ENCODE measurements at regions not wholly inside any gene's neighbourhood (a gene's known extent, or its start where the extent isn't known, plus 50 kb on each side); places are given as distances from the start of the nearest gene placed in this dataset.
A peak's percentile ranks its signal among the peaks of the same experiment; 100 is the strongest.

DNA sequence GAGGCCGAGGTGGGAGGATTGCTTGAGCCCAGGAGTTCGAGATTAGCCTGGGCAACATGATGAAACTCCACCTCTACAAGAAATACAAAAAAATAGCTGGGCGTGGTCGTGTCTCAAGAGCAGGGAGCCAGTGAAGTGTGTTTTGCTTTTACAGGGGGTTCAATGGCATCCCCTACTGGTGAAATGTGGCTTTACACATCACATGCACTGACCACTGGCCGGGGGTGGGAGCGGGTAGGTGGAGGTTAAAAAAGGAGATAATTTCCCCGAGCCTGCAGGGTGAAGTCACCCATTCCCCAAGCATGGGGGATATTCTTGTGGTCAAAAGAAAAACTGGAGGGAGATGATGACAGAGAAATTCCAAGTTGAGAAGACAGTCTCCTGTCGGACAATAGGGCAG lies 63.6 kb upstream of the PWP1 start:
- no peaks in the 10 kb centered on the region for H3K27me3 ChIP-seq (replicated peaks; ENCODE audit: insufficient read depth)
- TF ChIP-seq POLR2A (IDR thresholded peaks at IDR 0.05) (no peak), POLR2AphosphoS5 (IDR thresholded peaks at IDR 0.05) (no peak)
- TF ChIP-seq, protein P1, sequence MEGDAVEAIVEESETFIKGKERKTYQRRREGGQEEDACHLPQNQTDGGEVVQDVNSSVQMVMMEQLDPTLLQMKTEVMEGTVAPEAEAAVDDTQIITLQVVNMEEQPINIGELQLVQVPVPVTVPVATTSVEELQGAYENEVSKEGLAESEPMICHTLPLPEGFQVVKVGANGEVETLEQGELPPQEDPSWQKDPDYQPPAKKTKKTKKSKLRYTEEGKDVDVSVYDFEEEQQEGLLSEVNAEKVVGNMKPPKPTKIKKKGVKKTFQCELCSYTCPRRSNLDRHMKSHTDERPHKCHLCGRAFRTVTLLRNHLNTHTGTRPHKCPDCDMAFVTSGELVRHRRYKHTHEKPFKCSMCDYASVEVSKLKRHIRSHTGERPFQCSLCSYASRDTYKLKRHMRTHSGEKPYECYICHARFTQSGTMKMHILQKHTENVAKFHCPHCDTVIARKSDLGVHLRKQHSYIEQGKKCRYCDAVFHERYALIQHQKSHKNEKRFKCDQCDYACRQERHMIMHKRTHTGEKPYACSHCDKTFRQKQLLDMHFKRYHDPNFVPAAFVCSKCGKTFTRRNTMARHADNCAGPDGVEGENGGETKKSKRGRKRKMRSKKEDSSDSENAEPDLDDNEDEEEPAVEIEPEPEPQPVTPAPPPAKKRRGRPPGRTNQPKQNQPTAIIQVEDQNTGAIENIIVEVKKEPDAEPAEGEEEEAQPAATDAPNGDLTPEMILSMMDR (IDR thresholded peaks at IDR 0.05): peak in 1 of 4 experiments; percentile 18
- WGBS: 66% methylated on average over 8 of the region's 8 CpGs
- H3K4me3 ChIP-seq: no peak overlapping the region
- no peak for DNase-seq (ENCODE audit: low spot score)
- H3K9me3 ChIP-seq: no peaks in the 10 kb centered on the region
- H3K36me3 ChIP-seq: no peaks in the 10 kb centered on the region
- intact Hi-C loops (cut with DNase I): no loop called here
- no peaks in the 10 kb centered on the region for H3K4me1 ChIP-seq (replicated peaks)
- no peak overlapping the region for H3K27ac ChIP-seq

DNA sequence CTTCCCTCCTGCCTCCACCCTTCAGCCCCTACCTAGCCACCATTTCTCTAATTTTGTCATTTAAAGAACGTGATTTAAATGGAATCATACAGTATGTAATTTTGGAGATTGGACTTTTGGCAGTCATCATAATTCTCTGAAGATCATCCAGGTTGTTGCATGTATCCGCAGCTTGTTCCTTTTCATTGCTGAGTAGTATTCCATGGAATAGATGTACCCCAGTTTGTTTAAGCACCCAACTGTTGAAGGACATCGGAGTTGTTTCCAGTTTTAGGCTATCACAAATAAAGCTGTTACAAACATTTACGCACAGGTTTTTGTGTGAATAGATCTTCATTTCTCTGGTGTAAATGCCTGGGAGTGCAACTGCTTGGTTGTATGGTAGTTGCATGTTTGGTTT lies 61.1 kb upstream of the PWP1 start:
- no peak overlapping the region for H3K4me3 ChIP-seq
- no peaks in the 10 kb centered on the region for H3K4me1 ChIP-seq (replicated peaks)
- no peak for TF ChIP-seq POLR2AphosphoS5 (IDR thresholded peaks at IDR 0.05)
- TF ChIP-seq, protein P1 (IDR thresholded peaks at IDR 0.05): no peak
- TF ChIP-seq POLR2A (IDR thresholded peaks at IDR 0.05): no peak
- intact Hi-C loops (cut with DNase I): no loop called here
- WGBS: 96% methylated on average over 4 of the region's 4 CpGs
- no peaks in the 10 kb centered on the region for H3K36me3 ChIP-seq
- no peak overlapping the region for H3K27ac ChIP-seq
- H3K9me3 ChIP-seq: no peaks in the 10 kb centered on the region
- DNase-seq (ENCODE audit: low spot score): no peak
- H3K27me3 ChIP-seq (replicated peaks; ENCODE audit: insufficient read depth): no peaks in the 10 kb centered on the region

DNA sequence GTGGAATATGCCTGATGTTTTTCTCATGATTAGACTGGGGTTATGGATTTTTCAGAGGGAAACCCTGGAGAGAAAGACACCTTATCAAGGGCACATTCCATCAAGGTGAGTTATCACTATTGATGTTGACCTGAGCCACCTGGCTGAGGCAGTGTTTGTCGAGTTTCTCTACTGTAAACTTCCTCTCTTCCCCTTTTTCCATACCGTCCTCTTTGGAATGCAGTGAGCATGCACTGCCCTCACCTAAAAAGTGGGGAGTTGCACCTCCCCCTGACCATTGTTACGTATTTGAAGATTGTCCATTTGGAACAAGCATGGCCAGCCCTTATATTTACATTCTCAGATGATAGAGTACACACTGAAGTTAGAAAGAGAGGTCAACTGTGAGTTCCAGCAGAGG lies 53.9 kb upstream of the PWP1 start:
- H3K27ac ChIP-seq: no peak overlapping the region
- no peaks in the 10 kb centered on the region for H3K36me3 ChIP-seq
- H3K27me3 ChIP-seq (replicated peaks; ENCODE audit: insufficient read depth): no peaks in the 10 kb centered on the region
- H3K4me1 ChIP-seq (replicated peaks): no peaks in the 10 kb centered on the region
- DNase-seq (ENCODE audit: low spot score): no peak
- no peaks in the 10 kb centered on the region for H3K9me3 ChIP-seq
- no peak overlapping the region for H3K4me3 ChIP-seq
- 81% methylated on average over 3 of the region's 3 CpGs for WGBS
- TF ChIP-seq, protein P1 (IDR thresholded peaks at IDR 0.05): no peak
- TF ChIP-seq POLR2A (IDR thresholded peaks at IDR 0.05): no peak
- TF ChIP-seq POLR2AphosphoS5 (IDR thresholded peaks at IDR 0.05): no peak
- intact Hi-C loops (cut with DNase I): no loop called here

DNA sequence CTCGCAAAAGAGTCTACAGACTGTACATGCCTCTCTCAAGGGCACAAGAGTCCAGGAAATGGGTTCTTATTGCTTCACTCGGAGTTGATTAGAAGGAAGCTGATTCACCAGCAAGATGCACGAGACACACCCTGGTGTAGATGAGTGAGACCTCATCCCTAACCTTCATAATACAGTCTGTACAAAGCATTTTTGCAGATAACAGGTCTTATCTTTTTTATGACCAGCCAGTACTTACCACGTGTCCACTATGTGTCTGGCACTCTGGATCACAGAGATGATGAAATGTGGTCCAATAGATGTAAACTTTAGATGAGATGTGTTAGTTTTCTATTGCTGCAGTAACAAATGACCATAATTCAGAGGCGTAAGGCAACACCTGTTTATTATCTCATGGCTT lies 53.4 kb upstream of the PWP1 start:
- no peak for DNase-seq (ENCODE audit: low spot score)
- Histone ChIP-seq H3K9me3 (no peaks in the 10 kb centered on the region), H3K27ac (no peak overlapping the region), H3K4me3 (no peak overlapping the region), H3K27me3 (replicated peaks; ENCODE audit: insufficient read depth) (no peaks in the 10 kb centered on the region), H3K4me1 (replicated peaks) (no peaks in the 10 kb centered on the region), H3K36me3 (no peaks in the 10 kb centered on the region)
- intact Hi-C loops (cut with DNase I): no loop called here
- no peak for TF ChIP-seq POLR2AphosphoS5 (IDR thresholded peaks at IDR 0.05)
- TF ChIP-seq POLR2A (IDR thresholded peaks at IDR 0.05): no peak
- TF ChIP-seq, protein P1 (IDR thresholded peaks at IDR 0.05): no peak
- 83% methylated on average over 5 of the region's 5 CpGs for WGBS

DNA sequence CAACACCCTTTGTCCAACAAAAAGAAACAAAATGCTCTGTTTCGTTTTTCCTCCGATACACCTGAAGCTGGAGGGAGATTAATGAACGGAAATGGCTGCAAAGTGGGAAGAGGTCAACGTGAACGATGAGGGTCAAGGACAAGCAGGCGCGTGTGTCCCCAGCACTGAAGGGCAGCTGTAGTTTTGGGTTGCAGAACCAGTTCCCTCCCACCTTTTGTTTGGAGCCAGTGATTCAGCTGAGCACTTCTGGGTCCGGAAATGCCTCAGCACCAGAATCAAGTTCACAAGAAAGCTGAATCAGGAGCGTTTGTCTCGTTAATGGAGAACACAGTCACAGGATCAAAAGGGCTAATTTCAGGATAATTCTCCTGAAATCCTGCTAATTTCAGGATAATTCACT lies 51.1 kb upstream of the PWP1 start:
- Histone ChIP-seq H3K27me3 (replicated peaks; ENCODE audit: insufficient read depth) (no peaks in the 10 kb centered on the region), H3K36me3 (no peaks in the 10 kb centered on the region), H3K4me1 (replicated peaks) (no peaks in the 10 kb centered on the region), H3K4me3 (no peak overlapping the region), H3K9me3 (no peaks in the 10 kb centered on the region), H3K27ac (no peak overlapping the region)
- intact Hi-C loops (cut with DNase I): no loop called here
- WGBS: 48% methylated on average over 10 of the region's 10 CpGs
- TF ChIP-seq POLR2AphosphoS5 (IDR thresholded peaks at IDR 0.05) (no peak), POLR2A (IDR thresholded peaks at IDR 0.05) (no peak)
- TF ChIP-seq, protein P1 (IDR thresholded peaks at IDR 0.05): no peak
- DNase-seq (ENCODE audit: low spot score): no peak
